ENCODE measurements at regions not wholly inside any gene's neighbourhood (a gene's known extent, or its start where the extent isn't known, plus 50 kb on each side); places are given as distances from the start of the nearest gene placed in this dataset.

- TF ChIP-seq ATF3 (IDR thresholded peaks at IDR 0.05): no peak
- no peak for TF ChIP-seq ZFX (IDR thresholded peaks at IDR 0.05)
- no peak for TF ChIP-seq RAD21 (IDR thresholded peaks at IDR 0.05; ENCODE audit: low read depth)
- TF ChIP-seq POLR2AphosphoS5 (IDR thresholded peaks at IDR 0.05; ENCODE audit: low read depth, low read length): no peak
- no peak for TF ChIP-seq CTCF (IDR thresholded peaks at IDR 0.05 in 2 of 3, conservative IDR thresholded peaks at IDR 0.05 in 1 of 3; ENCODE audit: borderline replicate concordance in 1 of 3, insufficient read depth in 1 of 3, low read depth in 2 of 3, low read length in 2 of 3)
- TF ChIP-seq CBX3 (IDR thresholded peaks at IDR 0.05; ENCODE audit: low read depth): no peak
- TF ChIP-seq YY1 (IDR thresholded peaks at IDR 0.05; ENCODE audit: extremely low read depth, insufficient replicate concordance, low read depth, low read length): no peak
- no peak for TF ChIP-seq POLR2A (IDR thresholded peaks at IDR 0.05; ENCODE audit: borderline replicate concordance, extremely low read depth, insufficient read depth, insufficient read length)
- ChIA-PET POLR2A (no interaction called here), RAD21 (ENCODE audit: low non-redundant PET in 1 of 2, low total read pairs in 2 of 2, uncharacterized antibody in 2 of 2, unreplicated experiment in 2 of 2) (no interaction called here), CTCF (no interaction called here)
- intact Hi-C loops (cut with micrococcal nuclease): no loop called here
- Histone ChIP-seq H3K9me3 (ENCODE audit: control insufficient read depth in 1 of 2, insufficient read depth in 1 of 2, low read depth in 1 of 2, low read length in 2 of 2) (peaks cover 0 to 3% of the 10 kb centered on the region in 2 experiments; a peak in 1 of 4 replicates), H3K4me1 (ENCODE audit: control insufficient read depth in 1 of 2, insufficient read depth in 2 of 2, low read length in 2 of 2) (no peaks in the 10 kb centered on the region), H2AFZ (ENCODE audit: low read depth, low read length, poor library complexity, severe bottlenecking) (no peak overlapping the region), H4K20me1 (ENCODE audit: insufficient read depth) (no peaks in the 10 kb centered on the region), H3K4me3 (replicated peaks in 1 of 2; ENCODE audit: low read depth in 1 of 2, low read length in 2 of 2) (no peak overlapping the region), H3K27ac (ENCODE audit: low read depth, low read length) (no peak overlapping the region), H3K4me2 (ENCODE audit: low read length) (no peak overlapping the region), H3K79me2 (ENCODE audit: insufficient read depth, low read length) (no peaks in the 10 kb centered on the region), H3K36me3 (ENCODE audit: control insufficient read depth in 1 of 2, insufficient read depth in 2 of 2, low read length in 2 of 2) (no peaks in the 10 kb centered on the region), H3K9me2 (ENCODE audit: insufficient read depth) (no peaks in the 10 kb centered on the region), H3K27me3 (ENCODE audit: insufficient read depth, low read length) (no peaks in the 10 kb centered on the region), H3K9ac (ENCODE audit: low read length) (no peak overlapping the region)
- BruUV-seq (replicated peaks): no TSS peak
- DNase-seq (ENCODE audit: low read depth, low spot score) (no peak), ATAC-seq (no peak)
Observed at GRCh38 chr4:35347276-35347675, 897.0 kb downstream of the ARAP2 start.

- DNase-seq (ENCODE audit: low read depth, low spot score) (peak; percentile 10), ATAC-seq (no peak)
- TF ChIP-seq REST (IDR thresholded peaks at IDR 0.05; ENCODE audit: low read depth) (no peak), SP1 (IDR thresholded peaks at IDR 0.05; ENCODE audit: low read depth) (no peak), RAD21 (IDR thresholded peaks at IDR 0.05; ENCODE audit: low read depth) (no peak)
- ChIA-PET CTCF (no interaction called here), RAD21 (ENCODE audit: low non-redundant PET in 1 of 2, low total read pairs in 2 of 2, uncharacterized antibody in 2 of 2, unreplicated experiment in 2 of 2) (no interaction called here), POLR2A (no interaction called here)
- peaks cover 0 to 5% of the 10 kb centered on the region in 2 experiments; a peak in 1 of 4 replicates for H3K4me1 ChIP-seq (ENCODE audit: control insufficient read depth in 1 of 2, insufficient read depth in 2 of 2, low read length in 2 of 2)
- H3K9me3 ChIP-seq (ENCODE audit: control insufficient read depth in 1 of 2, insufficient read depth in 1 of 2, low read depth in 1 of 2, low read length in 2 of 2): no peaks in the 10 kb centered on the region
- H3K9ac ChIP-seq (ENCODE audit: low read length): no peak overlapping the region
- peak overlapping the region; percentile 22 for H3K4me2 ChIP-seq (ENCODE audit: low read length)
- H3K79me2 ChIP-seq (ENCODE audit: insufficient read depth, low read length): no peaks in the 10 kb centered on the region
- no TSS peak for BruUV-seq (replicated peaks)
- no peaks in the 10 kb centered on the region for H4K20me1 ChIP-seq (ENCODE audit: insufficient read depth)
- H3K9me2 ChIP-seq (ENCODE audit: insufficient read depth): no peaks in the 10 kb centered on the region
- H3K27me3 ChIP-seq (ENCODE audit: insufficient read depth, low read length): no peaks in the 10 kb centered on the region
- no peak overlapping the region for H3K4me3 ChIP-seq (replicated peaks in 1 of 2; ENCODE audit: low read depth in 1 of 2, low read length in 2 of 2)
- no peaks in the 10 kb centered on the region for H3K36me3 ChIP-seq (ENCODE audit: control insufficient read depth in 1 of 2, insufficient read depth in 2 of 2, low read length in 2 of 2)
- H3K27ac ChIP-seq (ENCODE audit: low read depth, low read length): no peak overlapping the region
- intact Hi-C loops (cut with micrococcal nuclease): no loop called here
- peak overlapping the region; percentile 32 for H2AFZ ChIP-seq (ENCODE audit: low read depth, low read length, poor library complexity, severe bottlenecking)
Observed at GRCh38 chr4:35358001-35358584, 886.2 kb downstream of the ARAP2 start.

Measured in HCT116 (cell line).